Hepatocyte (in vitro differentiated cells): ENCODE measurements at regions not wholly inside any gene's neighbourhood (a gene's known extent, or its start where the extent isn't known, plus 50 kb on each side); places are given as distances from the start of the nearest gene placed in this dataset.

Source experiments
- DNase-seq: peaks from one replicate; pipeline ENCODE4 v3.0.0-alpha.2; 2016; ENCODE audit warnings: low spot score
- H2AFZ ChIP-seq: fragments of 200-600 bp; sonication (generic); 2 replicates; pipeline ENCODE4 v1.6.0; 2016; ENCODE audit warnings: antibody characterized with exemption, mild to moderate bottlenecking
- H3K27ac ChIP-seq: fragments of 200-600 bp; sonication (generic); 2 replicates; pipeline ENCODE4 v1.5.1; 2016; ENCODE audit warnings: mild to moderate bottlenecking
- H3K27me3 ChIP-seq: fragments of 200-600 bp; sonication (generic); 2 replicates; pipeline ENCODE4 v1.6.1; 2016
- H3K36me3 ChIP-seq: fragments of 200-600 bp; sonication (generic); replicated peaks from 2 replicates; pipeline ENCODE4 v1.5.1; 2016; ENCODE audit warnings: low read depth; ENCODE audit not compliant: insufficient read depth
- H3K4me1 ChIP-seq: fragments of 200-600 bp; sonication (generic); 2 replicates; pipeline ENCODE4 v1.5.1; 2016; ENCODE audit warnings: mild to moderate bottlenecking, moderate library complexity; ENCODE audit not compliant: insufficient read depth
- H3K4me2 ChIP-seq: fragments of 200-600 bp; sonication (generic); 2 replicates; pipeline ENCODE4 v1.6.0; 2016
- H3K4me3 ChIP-seq: fragments of 200-600 bp; sonication (generic); 2 replicates; pipeline ENCODE4 v1.5.1; 2016; ENCODE audit warnings: mild to moderate bottlenecking
- H3K79me2 ChIP-seq: fragments of 200-600 bp; sonication (generic); 2 replicates; pipeline ENCODE4 v1.6.0; 2017; ENCODE audit warnings: mild to moderate bottlenecking
- H3K9me2 ChIP-seq: fragments of 200-600 bp; sonication (generic); replicated peaks from 2 replicates; pipeline ENCODE4 v1.6.0; 2017; ENCODE audit warnings: mild to moderate bottlenecking; ENCODE audit not compliant: insufficient read depth
- H3K9me3 ChIP-seq: fragments of 200-600 bp; sonication (generic); 2 replicates; pipeline ENCODE4 v1.5.1; 2016; ENCODE audit warnings: low read depth, mild to moderate bottlenecking
- H4K20me1 ChIP-seq: fragments of 200-600 bp; sonication (generic); 2 replicates; pipeline ENCODE4 v1.6.0; 2016; ENCODE audit warnings: mild to moderate bottlenecking; ENCODE audit not compliant: insufficient read depth, poor library complexity, severe bottlenecking
- CTCF ChIP-seq: fragments of 200-600 bp; sonication (generic); IDR thresholded peaks from 2 replicates; pipeline ENCODE4 v1.5.1; 2016; ENCODE audit warnings: antibody characterized with exemption, mild to moderate bottlenecking; ENCODE audit not compliant: poor library complexity
- EZH2 ChIP-seq: fragments of 200-600 bp; sonication (generic); IDR thresholded peaks from 2 replicates; pipeline ENCODE4 v1.6.1; 2016; ENCODE audit warnings: antibody characterized with exemption, mild to moderate bottlenecking, borderline replicate concordance
- EZH2phosphoT487 ChIP-seq: fragments of 200-600 bp; sonication (generic); IDR thresholded peaks from one replicate; pipeline ENCODE4 v1.6.1; 2018; ENCODE audit warnings: antibody characterized with exemption, mild to moderate bottlenecking, low read depth, moderate library complexity; ENCODE audit not compliant: unreplicated experiment, severe bottlenecking
- WGBS: methylation state at CpG from one replicate; pipeline ENCODE4 v1.1.6; 2016; ENCODE audit warnings: low lambda C conversion rate; ENCODE audit errors: missing lambda C conversion rate; 5-methylcytosine and 5-hydroxymethylcytosine counted together

GRCh38 chr16:82231008-82231787 is 61.2 kb upstream of the MPHOSPH6 start:
- no peaks in the 10 kb centered on the region for H3K4me1 ChIP-seq
- H3K36me3 ChIP-seq: no peaks in the 10 kb centered on the region
- no peaks in the 10 kb centered on the region for H3K79me2 ChIP-seq
- TF ChIP-seq EZH2 (no peak), EZH2phosphoT487 (no peak), CTCF (no peak)
- H2AFZ ChIP-seq: no peak overlapping the region
- no peak for DNase-seq
- no peaks in the 10 kb centered on the region for H3K9me3 ChIP-seq
- H4K20me1 ChIP-seq: no peaks in the 10 kb centered on the region
- H3K27ac ChIP-seq: no peak overlapping the region
- no peaks in the 10 kb centered on the region for H3K9me2 ChIP-seq
- no peaks in the 10 kb centered on the region for H3K27me3 ChIP-seq
- no peak overlapping the region for H3K4me2 ChIP-seq
- no peak overlapping the region for H3K4me3 ChIP-seq
- 82% methylated on average over 6 of the region's 6 CpGs for whole genome bisulfite sequencing

- no peaks in the 10 kb centered on the region for H3K9me3 ChIP-seq
- H3K4me2 ChIP-seq: no peak overlapping the region
- H3K4me3 ChIP-seq: no peak overlapping the region
- no peaks in the 10 kb centered on the region for H3K79me2 ChIP-seq
- no peaks in the 10 kb centered on the region for H3K4me1 ChIP-seq
- no peaks in the 10 kb centered on the region for H4K20me1 ChIP-seq
- peak; percentile 88 for DNase-seq
- H3K27ac ChIP-seq: no peak overlapping the region
- TF ChIP-seq CTCF (peak; percentile 81), EZH2phosphoT487 (no peak), EZH2 (no peak)
- no peaks in the 10 kb centered on the region for H3K9me2 ChIP-seq
- no peak overlapping the region for H2AFZ ChIP-seq
- no peaks in the 10 kb centered on the region for H3K36me3 ChIP-seq
- 49% methylated on average over 6 of the region's 6 CpGs for WGBS
- no peaks in the 10 kb centered on the region for H3K27me3 ChIP-seq
Measured at GRCh38 chr16:82229800-82230619, 60.0 kb upstream of the MPHOSPH6 start.

- no peak overlapping the region for H3K4me3 ChIP-seq
- WGBS: 71% methylated on average over 9 of the region's 9 CpGs
- TF ChIP-seq EZH2phosphoT487 (no peak), CTCF (no peak), EZH2 (no peak)
- no peaks in the 10 kb centered on the region for H3K36me3 ChIP-seq
- H3K4me2 ChIP-seq: no peak overlapping the region
- H3K4me1 ChIP-seq: no peaks in the 10 kb centered on the region
- H4K20me1 ChIP-seq: no peaks in the 10 kb centered on the region
- no peaks in the 10 kb centered on the region for H3K27me3 ChIP-seq
- no peaks in the 10 kb centered on the region for H3K9me2 ChIP-seq
- no peaks in the 10 kb centered on the region for H3K79me2 ChIP-seq
- DNase-seq: no peak
- no peaks in the 10 kb centered on the region for H3K9me3 ChIP-seq
- no peak overlapping the region for H2AFZ ChIP-seq
- no peak overlapping the region for H3K27ac ChIP-seq
Measured at GRCh38 chr16:82226327-82226726, 56.3 kb upstream of the MPHOSPH6 start.
